ENCODE measurements at regions not wholly inside any gene's neighbourhood (a gene's known extent, or its start where the extent isn't known, plus 50 kb on each side); places are given as distances from the start of the nearest gene placed in this dataset.

DNA sequence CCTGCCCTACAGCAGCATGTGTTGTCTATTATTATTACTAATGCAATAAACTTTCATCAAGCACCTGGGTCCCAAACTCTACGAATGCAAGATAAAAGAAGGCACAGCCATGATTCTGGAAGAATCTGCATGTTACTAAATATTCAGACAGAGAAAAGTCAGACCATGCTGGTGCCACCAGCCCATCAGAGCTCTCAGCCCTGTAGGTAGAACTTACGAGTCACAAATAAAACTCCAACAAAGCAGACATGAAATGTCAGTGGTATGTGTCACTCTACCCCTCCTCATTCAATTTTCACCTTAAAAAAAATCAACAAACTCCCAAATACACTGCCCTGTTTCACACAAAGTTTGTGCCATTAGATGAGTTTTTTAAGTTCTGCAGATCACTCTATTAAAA lies 62.4 kb upstream of the TIAM1 start:
- TF ChIP-seq EZH2 (IDR thresholded peaks at IDR 0.05) (no peak), EZH2phosphoT487 (IDR thresholded peaks at IDR 0.05) (no peak)
- TF ChIP-seq, protein P1, sequence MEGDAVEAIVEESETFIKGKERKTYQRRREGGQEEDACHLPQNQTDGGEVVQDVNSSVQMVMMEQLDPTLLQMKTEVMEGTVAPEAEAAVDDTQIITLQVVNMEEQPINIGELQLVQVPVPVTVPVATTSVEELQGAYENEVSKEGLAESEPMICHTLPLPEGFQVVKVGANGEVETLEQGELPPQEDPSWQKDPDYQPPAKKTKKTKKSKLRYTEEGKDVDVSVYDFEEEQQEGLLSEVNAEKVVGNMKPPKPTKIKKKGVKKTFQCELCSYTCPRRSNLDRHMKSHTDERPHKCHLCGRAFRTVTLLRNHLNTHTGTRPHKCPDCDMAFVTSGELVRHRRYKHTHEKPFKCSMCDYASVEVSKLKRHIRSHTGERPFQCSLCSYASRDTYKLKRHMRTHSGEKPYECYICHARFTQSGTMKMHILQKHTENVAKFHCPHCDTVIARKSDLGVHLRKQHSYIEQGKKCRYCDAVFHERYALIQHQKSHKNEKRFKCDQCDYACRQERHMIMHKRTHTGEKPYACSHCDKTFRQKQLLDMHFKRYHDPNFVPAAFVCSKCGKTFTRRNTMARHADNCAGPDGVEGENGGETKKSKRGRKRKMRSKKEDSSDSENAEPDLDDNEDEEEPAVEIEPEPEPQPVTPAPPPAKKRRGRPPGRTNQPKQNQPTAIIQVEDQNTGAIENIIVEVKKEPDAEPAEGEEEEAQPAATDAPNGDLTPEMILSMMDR (IDR thresholded peaks at IDR 0.05), result no peak
- no peak overlapping the region for H3K27ac Mint-ChIP-seq
- no peak overlapping the region for H2AFZ ChIP-seq (replicated peaks)
- no peaks in the 10 kb centered on the region for H3K9me3 ChIP-seq (ENCODE audit: low read depth)
- H4K20me1 ChIP-seq (ENCODE audit: low read depth), result peaks cover 14% of the 10 kb centered on the region
- no peak for DNase-seq (ENCODE audit: low spot score)
- H3K4me1 ChIP-seq, result peaks cover 5% of the 10 kb centered on the region
- no peaks in the 10 kb centered on the region for H3K27me3 ChIP-seq
- peaks cover 4% of the 10 kb centered on the region for H3K36me3 Mint-ChIP-seq
- no peak overlapping the region for H3K4me3 ChIP-seq
- H3K79me2 ChIP-seq (ENCODE audit: low read depth), result peaks cover 20% of the 10 kb centered on the region
- no peak overlapping the region for H3K9ac ChIP-seq
- H3K27ac ChIP-seq, result no peak overlapping the region
- H3K4me2 ChIP-seq, result no peak overlapping the region
- no peaks in the 10 kb centered on the region for H3K36me3 ChIP-seq
- no peaks in the 10 kb centered on the region for H3K27me3 Mint-ChIP-seq (ENCODE audit: insufficient read depth, low read depth)
- H3K4me3 Mint-ChIP-seq, result no peak overlapping the region
- H3F3A ChIP-seq (ENCODE audit: low read depth), result no peaks in the 10 kb centered on the region
- H3K4me1 Mint-ChIP-seq, result peaks cover 18% of the 10 kb centered on the region
- H3K9me3 Mint-ChIP-seq, result no peaks in the 10 kb centered on the region

DNA sequence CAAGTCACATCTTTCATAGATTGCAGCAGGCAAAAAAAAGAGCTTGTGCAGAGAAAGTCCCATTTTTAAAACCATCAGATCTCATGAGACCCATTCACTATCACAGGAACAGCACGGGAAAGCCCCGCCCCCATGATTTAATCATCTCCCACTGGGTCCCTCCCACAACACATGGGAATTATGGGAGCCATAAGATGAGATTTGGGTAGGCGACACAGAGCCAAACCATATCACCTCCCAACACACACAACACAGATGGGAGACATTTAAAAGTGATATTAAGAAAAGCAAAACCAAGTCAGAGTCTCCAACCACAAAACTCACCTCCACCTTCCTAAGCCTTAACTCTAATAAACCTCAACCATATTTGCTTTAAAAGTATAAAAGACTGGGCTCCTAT lies 61.5 kb upstream of the TIAM1 start:
- H3K9me3 ChIP-seq (ENCODE audit: low read depth), result no peaks in the 10 kb centered on the region
- no peak overlapping the region for H3K9ac ChIP-seq
- H3K79me2 ChIP-seq (ENCODE audit: low read depth), result peaks cover 25% of the 10 kb centered on the region
- Mint-ChIP-seq H3K27ac (no peak overlapping the region), H3K36me3 (peaks cover 4% of the 10 kb centered on the region), H3K9me3 (no peaks in the 10 kb centered on the region), H3K4me3 (no peak overlapping the region), H3K27me3 (ENCODE audit: insufficient read depth, low read depth) (no peaks in the 10 kb centered on the region), H3K4me1 (peaks cover 22% of the 10 kb centered on the region)
- no peak overlapping the region for H3K27ac ChIP-seq
- no peak overlapping the region for H2AFZ ChIP-seq (replicated peaks)
- peaks cover 5% of the 10 kb centered on the region for H3K4me1 ChIP-seq
- no peaks in the 10 kb centered on the region for H3K27me3 ChIP-seq
- TF ChIP-seq EZH2phosphoT487 (IDR thresholded peaks at IDR 0.05) (no peak), EZH2 (IDR thresholded peaks at IDR 0.05) (no peak)
- TF ChIP-seq, protein P1 (IDR thresholded peaks at IDR 0.05), result no peak
- H3K4me2 ChIP-seq, result no peak overlapping the region
- DNase-seq (ENCODE audit: low spot score), result no peak
- H3F3A ChIP-seq (ENCODE audit: low read depth), result no peaks in the 10 kb centered on the region
- H3K36me3 ChIP-seq, result no peaks in the 10 kb centered on the region
- H3K4me3 ChIP-seq, result no peak overlapping the region
- H4K20me1 ChIP-seq (ENCODE audit: low read depth), result peaks cover 14% of the 10 kb centered on the region

DNA sequence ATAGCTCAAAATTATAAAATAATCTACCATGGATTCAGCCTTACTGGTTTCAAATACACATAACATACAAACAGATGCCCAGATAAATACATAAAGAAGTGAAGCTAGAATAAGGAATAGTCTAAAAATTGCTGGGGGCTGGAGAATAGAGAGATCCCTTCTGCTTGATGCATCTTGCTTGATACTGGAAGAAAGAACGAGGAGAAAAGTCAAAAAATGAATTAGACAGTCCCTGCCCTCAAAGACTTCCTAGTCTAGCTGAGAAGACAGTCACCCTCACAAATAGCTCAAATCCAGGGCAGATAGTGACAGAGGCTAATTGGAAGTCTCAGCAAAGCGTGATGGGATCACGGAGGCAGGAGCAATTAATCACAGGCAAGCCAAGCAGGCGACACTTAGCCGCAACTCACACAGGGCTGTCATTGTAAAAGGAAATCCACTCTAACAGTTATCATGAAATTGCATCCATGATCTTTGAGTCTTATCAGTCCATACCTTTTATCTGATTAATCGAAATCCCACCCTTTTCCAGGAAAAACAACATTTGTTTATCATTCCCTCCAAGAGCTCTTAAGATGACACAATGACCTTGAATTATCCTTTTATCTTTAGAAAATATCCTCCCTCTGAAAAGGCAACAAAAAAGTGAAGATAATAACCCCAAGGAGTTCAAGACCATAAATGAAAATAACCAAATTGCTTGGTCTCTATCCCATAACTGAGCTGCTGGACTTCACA lies 59.7 kb upstream of the TIAM1 start:
- no peak for DNase-seq (ENCODE audit: low spot score)
- no peak overlapping the region for H3K4me2 ChIP-seq
- no peaks in the 10 kb centered on the region for H3K27me3 Mint-ChIP-seq (ENCODE audit: insufficient read depth, low read depth)

More for the DNA sequence above, 59.7 kb upstream of the TIAM1 start:
- Histone ChIP-seq H3K27me3 (no peaks in the 10 kb centered on the region), H4K20me1 (ENCODE audit: low read depth) (peaks cover 14% of the 10 kb centered on the region), H3K4me3 (no peak overlapping the region), H3K9ac (no peak overlapping the region), H3K4me1 (peaks cover 5% of the 10 kb centered on the region), H3K36me3 (no peaks in the 10 kb centered on the region), H3K9me3 (ENCODE audit: low read depth) (no peaks in the 10 kb centered on the region), H3F3A (ENCODE audit: low read depth) (no peaks in the 10 kb centered on the region), H3K27ac (no peak overlapping the region), H2AFZ (replicated peaks) (no peak overlapping the region), H3K79me2 (ENCODE audit: low read depth) (peaks cover 32% of the 10 kb centered on the region)
- TF ChIP-seq, protein P1 (IDR thresholded peaks at IDR 0.05), result no peak
- TF ChIP-seq EZH2phosphoT487 (IDR thresholded peaks at IDR 0.05) (no peak), EZH2 (IDR thresholded peaks at IDR 0.05) (no peak)
- no peak overlapping the region for H3K4me3 Mint-ChIP-seq
- H3K27ac Mint-ChIP-seq, result peak overlapping the region; percentile 57
- peaks cover 4% of the 10 kb centered on the region for H3K36me3 Mint-ChIP-seq
- H3K4me1 Mint-ChIP-seq, result peaks cover 27% of the 10 kb centered on the region
- no peaks in the 10 kb centered on the region for H3K9me3 Mint-ChIP-seq
